Fibroblast of villous mesenchyme (primary cell): ENCODE measurements at regions not wholly inside any gene's neighbourhood (a gene's known extent, or its start where the extent isn't known, plus 50 kb on each side); places are given as distances from the start of the nearest gene placed in this dataset.

Experiments
- DNase-seq: peaks from one replicate; pipeline ENCODE4 v3.0.0-alpha.2; 2010; ENCODE audit warnings: low read depth
- H3K4me3 ChIP-seq: 2 replicates; pipeline ENCODE4 v1.5.1; 2011; ENCODE audit warnings: low read depth, mild to moderate bottlenecking, low read length
- CTCF ChIP-seq: IDR thresholded peaks from 2 replicates; pipeline ENCODE4 v1.5.1; 2012; ENCODE audit warnings: low read depth, mild to moderate bottlenecking, low read length; ENCODE audit not compliant: insufficient read depth

DNA sequence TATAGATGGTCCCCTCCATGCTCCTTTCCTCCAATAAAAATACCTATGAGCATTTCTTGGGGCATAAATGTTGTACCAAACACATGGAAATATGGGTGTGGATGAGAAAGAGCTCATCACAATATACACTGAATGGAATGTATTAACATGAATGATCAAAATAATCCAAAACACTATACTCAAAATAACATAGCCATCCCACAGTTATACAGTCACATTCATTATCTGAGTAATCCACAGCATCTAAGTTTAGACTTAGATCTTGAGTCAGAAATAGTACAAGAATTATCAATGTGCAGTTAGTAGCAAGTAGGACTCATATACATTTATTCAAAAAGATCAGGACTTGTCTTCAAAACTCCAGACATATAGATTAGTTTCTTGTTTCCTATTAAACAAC lies 175.2 kb upstream of the NREP start:
- TF ChIP-seq CTCF, result no peak
- no peak for DNase-seq
- no peak overlapping the region for H3K4me3 ChIP-seq

- DNase-seq, result no peak
- H3K4me3 ChIP-seq, result no peak overlapping the region
- TF ChIP-seq CTCF, result no peak
These were observed 174.7 kb upstream of the NREP start for GRCh38 chr5:111931655-111932054.

DNA sequence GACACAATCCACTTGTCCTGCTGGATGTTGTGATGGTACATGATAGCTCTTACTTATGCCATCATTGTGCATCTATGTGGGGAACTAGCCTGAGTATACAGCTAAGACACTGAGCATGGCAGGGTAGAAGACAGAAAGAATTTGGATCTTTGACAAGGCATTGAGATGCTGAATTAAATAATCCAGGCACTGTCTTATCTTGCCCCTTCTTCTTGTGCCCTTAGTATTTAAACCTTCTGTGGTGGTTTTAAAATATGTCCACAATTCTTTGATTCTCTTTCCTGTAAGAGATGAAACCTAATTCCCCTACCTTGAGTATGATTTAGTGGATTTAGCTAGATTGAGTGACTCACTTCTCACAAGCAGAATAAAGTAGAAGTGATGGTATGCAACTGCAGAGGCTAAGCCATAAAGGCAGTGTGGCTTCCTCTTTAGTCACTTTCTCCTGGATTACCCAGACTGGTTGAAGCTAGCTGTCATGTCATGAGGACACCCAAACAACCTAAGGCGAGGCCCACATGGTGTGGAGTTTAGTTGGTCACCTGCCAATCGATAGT lies 174.0 kb upstream of the NREP start:
- TF ChIP-seq CTCF, result no peak
- no peak overlapping the region for H3K4me3 ChIP-seq
- DNase-seq, result no peak

DNA sequence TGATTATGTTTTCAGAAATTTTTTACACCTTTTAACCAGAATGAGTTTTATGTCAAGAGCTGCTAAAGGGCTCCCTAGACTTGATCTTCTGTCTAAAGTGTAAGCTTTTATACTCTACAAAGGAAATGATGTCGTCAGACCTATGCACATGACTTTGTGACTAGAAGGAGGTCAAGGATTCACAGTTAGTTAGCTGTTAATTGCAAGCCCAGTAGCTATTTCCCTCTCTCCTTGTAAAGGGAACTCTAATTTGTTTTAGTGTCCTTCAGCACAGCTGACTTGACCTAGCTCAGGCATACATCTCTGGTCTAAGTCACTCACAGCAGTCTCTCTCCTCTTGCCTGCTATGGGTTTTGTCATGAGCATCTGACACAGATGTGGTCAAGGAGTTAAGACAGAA lies 173.5 kb upstream of the NREP start:
- peak; percentile 49 for DNase-seq
- TF ChIP-seq CTCF, result no peak

GRCh38 chr5:111929867-111930266 lies 172.9 kb upstream of the NREP start:
- peak; percentile 81 for DNase-seq
- no peak overlapping the region for H3K4me3 ChIP-seq
- TF ChIP-seq CTCF, result no peak

More for the DNA sequence above, 173.5 kb upstream of the NREP start:
- no peak overlapping the region for H3K4me3 ChIP-seq

GRCh38 chr5:111929261-111929660 lies 172.3 kb upstream of the NREP start:
- DNase-seq, result no peak
- TF ChIP-seq CTCF, result no peak
- H3K4me3 ChIP-seq, result no peak overlapping the region

GRCh38 chr5:111928511-111928910 lies 171.5 kb upstream of the NREP start:
- no peak for TF ChIP-seq CTCF
- H3K4me3 ChIP-seq, result no peak overlapping the region
- DNase-seq, result no peak
